Osteocyte (in vitro differentiated cells): ENCODE measurements at regions not wholly inside any gene's neighbourhood (a gene's known extent, or its start where the extent isn't known, plus 50 kb on each side); places are given as distances from the start of the nearest gene placed in this dataset.

Experiments used
- DNase-seq: peaks from one replicate; pipeline ENCODE4 v3.0.0; 2021; ENCODE audit warnings: mixed read lengths; ENCODE audit not compliant: unreplicated experiment; ENCODE audit errors: extremely low spot score
- H3K27ac Mint-ChIP-seq: one replicate; pipeline ENCODE4 v1.8.0; 2021; ENCODE audit warnings: mild to moderate bottlenecking, mixed read lengths; ENCODE audit not compliant: unreplicated experiment
- H3K27me3 Mint-ChIP-seq: one replicate; pipeline ENCODE4 v1.8.0; 2021; ENCODE audit warnings: mixed read lengths; ENCODE audit not compliant: unreplicated experiment
- H3K36me3 Mint-ChIP-seq: one replicate; pipeline ENCODE4 v1.8.0; 2021; ENCODE audit warnings: mixed read lengths; ENCODE audit not compliant: unreplicated experiment
- H3K4me1 Mint-ChIP-seq: one replicate; pipeline ENCODE4 v1.8.0; 2021; ENCODE audit warnings: mixed read lengths; ENCODE audit not compliant: unreplicated experiment
- H3K4me3 Mint-ChIP-seq: one replicate; pipeline ENCODE4 v1.8.0; 2021; ENCODE audit warnings: mild to moderate bottlenecking, moderate library complexity, mixed read lengths; ENCODE audit not compliant: unreplicated experiment
- H3K9me3 Mint-ChIP-seq: one replicate; pipeline ENCODE4 v1.8.0; 2021; ENCODE audit warnings: mixed read lengths; ENCODE audit not compliant: unreplicated experiment
- TF ChIP-seq, protein P1 (sequence below): fragments of 200-600 bp; sonication (generic); IDR thresholded peaks from 2 replicates; pipeline ENCODE4 v1.5.0; 2021; ENCODE audit warnings: antibody characterized with exemption, mild to moderate bottlenecking, moderate library complexity

DNA sequence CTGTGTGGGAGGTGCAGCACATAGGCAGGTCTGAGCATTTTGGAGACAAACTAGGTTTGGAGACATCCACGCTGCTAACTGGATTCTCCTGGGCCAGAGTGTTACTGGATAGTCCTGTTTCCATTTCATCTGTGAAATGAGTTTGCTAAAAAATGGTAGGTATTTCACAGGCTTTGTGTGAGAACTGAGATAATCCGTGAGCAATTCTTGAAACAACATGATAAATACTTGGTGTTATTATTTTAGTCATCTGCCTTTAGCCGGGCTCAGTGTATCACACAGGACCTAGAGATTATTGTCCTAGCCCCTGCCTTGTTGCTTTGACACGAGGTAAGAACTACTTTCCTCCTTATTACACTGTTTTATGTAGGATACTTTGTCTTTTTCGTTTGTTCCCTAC, 63.0 kb downstream of the PRR18 start:
- TF ChIP-seq, protein P1, sequence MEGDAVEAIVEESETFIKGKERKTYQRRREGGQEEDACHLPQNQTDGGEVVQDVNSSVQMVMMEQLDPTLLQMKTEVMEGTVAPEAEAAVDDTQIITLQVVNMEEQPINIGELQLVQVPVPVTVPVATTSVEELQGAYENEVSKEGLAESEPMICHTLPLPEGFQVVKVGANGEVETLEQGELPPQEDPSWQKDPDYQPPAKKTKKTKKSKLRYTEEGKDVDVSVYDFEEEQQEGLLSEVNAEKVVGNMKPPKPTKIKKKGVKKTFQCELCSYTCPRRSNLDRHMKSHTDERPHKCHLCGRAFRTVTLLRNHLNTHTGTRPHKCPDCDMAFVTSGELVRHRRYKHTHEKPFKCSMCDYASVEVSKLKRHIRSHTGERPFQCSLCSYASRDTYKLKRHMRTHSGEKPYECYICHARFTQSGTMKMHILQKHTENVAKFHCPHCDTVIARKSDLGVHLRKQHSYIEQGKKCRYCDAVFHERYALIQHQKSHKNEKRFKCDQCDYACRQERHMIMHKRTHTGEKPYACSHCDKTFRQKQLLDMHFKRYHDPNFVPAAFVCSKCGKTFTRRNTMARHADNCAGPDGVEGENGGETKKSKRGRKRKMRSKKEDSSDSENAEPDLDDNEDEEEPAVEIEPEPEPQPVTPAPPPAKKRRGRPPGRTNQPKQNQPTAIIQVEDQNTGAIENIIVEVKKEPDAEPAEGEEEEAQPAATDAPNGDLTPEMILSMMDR = no peak
- Mint-ChIP-seq H3K27ac (no peak overlapping the region), H3K27me3 (peaks cover 22% of the 10 kb centered on the region), H3K4me1 (no peaks in the 10 kb centered on the region), H3K36me3 (no peaks in the 10 kb centered on the region), H3K4me3 (no peak overlapping the region), H3K9me3 (no peaks in the 10 kb centered on the region)
- no peak for DNase-seq

GRCh38 chr6:166244353-166245045, 63.7 kb downstream of the PRR18 start:
- no peak overlapping the region for H3K4me3 Mint-ChIP-seq
- H3K36me3 Mint-ChIP-seq = no peaks in the 10 kb centered on the region
- no peaks in the 10 kb centered on the region for H3K9me3 Mint-ChIP-seq
- no peaks in the 10 kb centered on the region for H3K4me1 Mint-ChIP-seq
- no peak overlapping the region for H3K27ac Mint-ChIP-seq
- H3K27me3 Mint-ChIP-seq = peaks cover 22% of the 10 kb centered on the region
- DNase-seq = no peak
- TF ChIP-seq, protein P1 = no peak

GRCh38 chr6:166242888-166243287, 65.3 kb downstream of the PRR18 start:
- Mint-ChIP-seq H3K27ac (no peak overlapping the region), H3K27me3 (peaks cover 37% of the 10 kb centered on the region), H3K4me3 (no peak overlapping the region)

GRCh38 chr6:166241974-166242373, 66.2 kb downstream of the PRR18 start:
- H3K27me3 Mint-ChIP-seq = peaks cover 44% of the 10 kb centered on the region
- no peaks in the 10 kb centered on the region for H3K9me3 Mint-ChIP-seq
- H3K4me3 Mint-ChIP-seq = no peak overlapping the region
- H3K36me3 Mint-ChIP-seq = no peaks in the 10 kb centered on the region
- H3K4me1 Mint-ChIP-seq = no peaks in the 10 kb centered on the region
- TF ChIP-seq, protein P1 = no peak
- DNase-seq = no peak
- no peak overlapping the region for H3K27ac Mint-ChIP-seq

More at GRCh38 chr6:166242888-166243287, 65.3 kb downstream of the PRR18 start:
- TF ChIP-seq, protein P1 = no peak
- Mint-ChIP-seq H3K9me3 (no peaks in the 10 kb centered on the region), H3K36me3 (no peaks in the 10 kb centered on the region), H3K4me1 (no peaks in the 10 kb centered on the region)
- DNase-seq = no peak

DNA sequence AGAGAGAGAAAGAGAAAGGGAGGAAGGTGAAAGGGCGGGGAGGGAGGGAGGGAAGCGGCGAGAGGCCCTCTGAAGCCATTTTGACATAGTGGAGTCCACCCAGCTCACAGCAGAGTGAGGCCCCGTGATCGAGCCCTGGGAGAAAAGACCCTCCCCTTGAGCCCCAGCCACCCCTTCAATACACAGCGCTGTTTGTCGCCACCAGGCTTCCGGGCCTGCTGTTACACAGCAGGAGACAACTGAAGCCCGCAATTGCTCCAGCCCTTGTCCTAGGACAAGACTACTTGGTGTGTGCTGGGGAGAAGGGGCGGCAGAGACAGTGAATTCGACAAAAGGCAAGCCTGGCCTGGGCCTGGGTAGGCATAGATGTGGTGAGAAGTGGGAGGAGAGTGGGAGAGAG, 67.3 kb downstream of the PRR18 start:
- peaks cover 47% of the 10 kb centered on the region for H3K27me3 Mint-ChIP-seq
- no peaks in the 10 kb centered on the region for H3K9me3 Mint-ChIP-seq
- TF ChIP-seq, protein P1 = no peak
- no peak for DNase-seq
- no peak overlapping the region for H3K4me3 Mint-ChIP-seq
- no peak overlapping the region for H3K27ac Mint-ChIP-seq
- H3K4me1 Mint-ChIP-seq = no peaks in the 10 kb centered on the region
- H3K36me3 Mint-ChIP-seq = no peaks in the 10 kb centered on the region
